ENCODE measurements at regions not wholly inside any gene's neighbourhood (a gene's known extent, or its start where the extent isn't known, plus 50 kb on each side); places are given as distances from the start of the nearest gene placed in this dataset.

- TF ChIP-seq CTCF (IDR thresholded peaks at IDR 0.05) = no peak
Observed at GRCh38 chr5:175309218-175309810, 134.7 kb downstream of the DRD1 start.

GRCh38 chr5:175308701-175309100 lies 135.3 kb downstream of the DRD1 start:
- TF ChIP-seq CTCF (IDR thresholded peaks at IDR 0.05) = no peak
- H3K27me3 ChIP-seq = no peaks in the 10 kb centered on the region
- H3K4me1 ChIP-seq (ENCODE audit: control insufficient read depth in 1 of 2, insufficient read depth in 1 of 2, low read depth in 1 of 2, low read length in 1 of 2) = no peaks in the 10 kb centered on the region
- no peaks in the 10 kb centered on the region for H3K36me3 ChIP-seq
- no peak overlapping the region for H3K27ac ChIP-seq
- H3K9me3 ChIP-seq = no peaks in the 10 kb centered on the region
- no peak overlapping the region for H3K4me3 ChIP-seq (ENCODE audit: low read depth in 1 of 2, low read length in 1 of 2)

More at GRCh38 chr5:175309218-175309810, 134.7 kb downstream of the DRD1 start:
- no peaks in the 10 kb centered on the region for H3K36me3 ChIP-seq
- no peaks in the 10 kb centered on the region for H3K27me3 ChIP-seq
- no peak overlapping the region for H3K27ac ChIP-seq
- no peaks in the 10 kb centered on the region for H3K4me1 ChIP-seq (ENCODE audit: control insufficient read depth in 1 of 2, insufficient read depth in 1 of 2, low read depth in 1 of 2, low read length in 1 of 2)
- H3K4me3 ChIP-seq (ENCODE audit: low read depth in 1 of 2, low read length in 1 of 2) = no peak overlapping the region
- no peaks in the 10 kb centered on the region for H3K9me3 ChIP-seq

GRCh38 chr5:175306381-175306780 lies 137.6 kb downstream of the DRD1 start:
- Histone ChIP-seq H3K27ac (no peak overlapping the region), H3K4me1 (ENCODE audit: control insufficient read depth in 1 of 2, insufficient read depth in 1 of 2, low read depth in 1 of 2, low read length in 1 of 2) (no peaks in the 10 kb centered on the region), H3K4me3 (ENCODE audit: low read depth in 1 of 2, low read length in 1 of 2) (no peak overlapping the region), H3K9me3 (no peaks in the 10 kb centered on the region), H3K36me3 (no peaks in the 10 kb centered on the region), H3K27me3 (no peaks in the 10 kb centered on the region)
- TF ChIP-seq CTCF (IDR thresholded peaks at IDR 0.05) = no peak

GRCh38 chr5:175305251-175305650 lies 138.7 kb downstream of the DRD1 start:
- H3K4me1 ChIP-seq (ENCODE audit: control insufficient read depth in 1 of 2, insufficient read depth in 1 of 2, low read depth in 1 of 2, low read length in 1 of 2) = no peaks in the 10 kb centered on the region
- no peak overlapping the region for H3K27ac ChIP-seq
- no peaks in the 10 kb centered on the region for H3K27me3 ChIP-seq
- H3K9me3 ChIP-seq = no peaks in the 10 kb centered on the region
- H3K36me3 ChIP-seq = no peaks in the 10 kb centered on the region
- TF ChIP-seq CTCF (IDR thresholded peaks at IDR 0.05) = no peak
- no peak overlapping the region for H3K4me3 ChIP-seq (ENCODE audit: low read depth in 1 of 2, low read length in 1 of 2)

GRCh38 chr5:175290379-175290778 lies 153.6 kb downstream of the DRD1 start:
- no peak for TF ChIP-seq CTCF (IDR thresholded peaks at IDR 0.05)
- Histone ChIP-seq H3K9me3 (no peaks in the 10 kb centered on the region), H3K27me3 (no peaks in the 10 kb centered on the region), H3K4me1 (ENCODE audit: control insufficient read depth in 1 of 2, insufficient read depth in 1 of 2, low read depth in 1 of 2, low read length in 1 of 2) (no peaks in the 10 kb centered on the region), H3K36me3 (no peaks in the 10 kb centered on the region), H3K4me3 (ENCODE audit: low read depth in 1 of 2, low read length in 1 of 2) (no peak overlapping the region), H3K27ac (no peak overlapping the region)
